GM18511 (cell line): ENCODE measurements at regions not wholly inside any gene's neighbourhood (a gene's known extent, or its start where the extent isn't known, plus 50 kb on each side); places are given as distances from the start of the nearest gene placed in this dataset.

ENCODE experiments used
- ATAC-seq: cut with Tn5 transposase; IDR thresholded peaks from one replicate; pipeline ENCODE4 v1.9.1; 2021; ENCODE audit warnings: mild to moderate bottlenecking, moderate library complexity; ENCODE audit not compliant: unreplicated experiment

- no peak for ATAC-seq
These were observed 358.1 kb upstream of the SYT4 start for GRCh38 chr18:43635397-43635796.

- ATAC-seq = no peak
These were observed 365.5 kb upstream of the SYT4 start for GRCh38 chr18:43642727-43643330.

DNA sequence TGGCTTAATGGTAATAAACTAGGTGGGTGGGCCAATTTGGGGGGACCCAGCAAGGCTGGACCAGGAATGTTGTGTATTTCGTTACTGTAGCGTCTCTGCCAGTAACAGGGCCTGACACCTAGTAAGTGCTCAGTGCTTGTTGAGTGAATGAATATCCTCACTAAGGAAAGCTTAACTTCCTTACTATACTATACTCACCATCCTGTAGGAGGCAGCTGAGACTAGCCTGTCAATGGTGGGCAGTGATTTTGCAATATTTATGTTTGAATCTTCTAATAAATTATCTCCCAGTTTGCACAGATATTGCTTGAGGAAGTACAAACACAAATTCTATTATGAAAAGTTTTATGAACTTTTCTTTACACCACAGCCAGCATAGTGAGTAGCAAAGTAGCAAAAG is 370.7 kb upstream of the SYT4 start:
- ATAC-seq = no peak

DNA sequence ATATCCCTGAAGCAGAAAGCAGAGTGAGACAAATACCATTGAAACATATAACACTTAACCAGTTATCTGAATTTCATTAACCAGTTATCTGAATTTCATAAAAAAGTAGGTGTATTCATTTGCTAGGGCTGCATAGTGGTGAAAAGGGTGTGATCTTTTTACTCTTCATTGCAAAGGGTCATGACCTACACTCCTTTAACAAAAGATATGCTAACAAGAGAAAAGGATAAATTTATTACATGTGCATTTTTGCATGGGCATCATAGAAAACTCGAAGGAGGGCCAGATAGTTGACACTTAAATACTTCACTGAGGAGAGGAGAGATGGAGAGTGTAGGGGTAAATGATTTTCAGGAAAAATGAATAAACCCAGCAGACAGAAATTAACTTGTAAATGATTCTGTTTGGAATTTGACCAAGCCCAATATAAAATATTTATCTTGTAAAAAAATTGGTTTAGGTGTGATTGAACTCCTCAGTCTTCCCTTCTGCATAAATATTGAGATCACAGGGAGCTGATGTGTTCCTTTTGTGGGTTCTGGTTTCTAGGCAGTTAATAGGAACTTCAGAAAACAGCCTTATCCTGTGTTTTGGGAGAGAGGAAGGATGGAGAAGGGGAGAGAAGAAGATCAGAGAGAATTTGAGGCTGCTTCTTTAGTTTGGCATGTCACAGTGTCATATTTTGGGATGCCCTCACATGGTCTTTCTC is 372.5 kb upstream of the SYT4 start:
- no peak for ATAC-seq

DNA sequence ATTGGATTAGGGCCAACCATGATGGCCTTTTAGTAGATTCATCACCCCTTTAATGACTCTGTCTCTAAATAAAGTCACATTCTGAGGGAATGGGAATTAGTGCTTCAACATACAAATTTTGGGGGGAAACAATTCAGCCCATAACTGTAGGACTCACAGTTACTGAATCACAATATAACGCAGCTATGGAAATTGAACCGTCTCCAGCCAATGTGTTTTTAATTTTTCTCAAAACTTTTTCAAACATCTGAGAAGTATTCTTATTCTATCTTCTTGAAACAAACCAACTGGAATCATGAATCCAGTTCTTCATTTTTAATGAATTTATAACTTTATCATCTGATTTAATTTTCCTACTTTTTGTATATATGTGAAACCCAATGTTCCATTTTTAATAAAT is 373.1 kb upstream of the SYT4 start:
- ATAC-seq = no peak

- ATAC-seq = no peak
These were observed 373.8 kb upstream of the SYT4 start for GRCh38 chr18:43651057-43651456.

DNA sequence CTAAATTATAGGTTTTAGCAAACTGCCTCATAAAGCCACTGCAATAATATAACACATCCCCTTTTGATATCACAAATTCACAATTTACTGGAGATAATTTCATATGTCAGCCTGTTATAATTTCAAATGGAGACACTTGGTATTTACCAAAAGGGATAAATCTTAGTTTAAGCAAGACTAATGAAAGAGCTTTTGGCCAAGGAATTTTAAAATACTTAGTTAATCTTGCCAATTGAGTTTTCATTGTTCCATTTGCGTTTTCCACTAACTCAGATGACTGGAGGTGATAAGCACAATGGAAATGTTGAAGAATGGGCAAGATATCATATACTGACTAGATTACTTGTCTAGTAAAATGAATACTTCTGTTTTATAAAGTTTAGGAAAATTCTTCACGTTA is 379.3 kb upstream of the SYT4 start:
- ATAC-seq = no peak

DNA sequence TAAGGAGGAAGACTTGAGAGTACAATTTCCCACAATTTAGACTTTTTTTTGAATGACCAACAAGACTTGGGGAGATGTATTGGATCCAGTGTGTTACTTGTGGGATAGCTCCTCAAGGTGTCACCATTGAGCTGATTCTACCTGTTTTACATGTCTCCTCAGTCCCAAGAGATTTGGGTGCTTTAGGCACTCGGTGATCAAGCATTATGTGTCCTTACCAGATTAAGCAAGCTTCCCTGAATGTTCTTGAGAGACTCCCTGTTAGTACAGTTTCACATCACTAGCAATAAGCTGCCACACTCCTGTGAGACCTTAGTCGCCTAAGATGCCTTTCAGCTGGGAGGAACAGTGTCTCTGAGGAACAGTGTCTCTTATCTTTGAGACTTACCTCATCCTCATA is 384.3 kb upstream of the SYT4 start:
- peak; percentile 70 for ATAC-seq

GRCh38 chr18:43662657-43663056 is 385.4 kb upstream of the SYT4 start:
- no peak for ATAC-seq

DNA sequence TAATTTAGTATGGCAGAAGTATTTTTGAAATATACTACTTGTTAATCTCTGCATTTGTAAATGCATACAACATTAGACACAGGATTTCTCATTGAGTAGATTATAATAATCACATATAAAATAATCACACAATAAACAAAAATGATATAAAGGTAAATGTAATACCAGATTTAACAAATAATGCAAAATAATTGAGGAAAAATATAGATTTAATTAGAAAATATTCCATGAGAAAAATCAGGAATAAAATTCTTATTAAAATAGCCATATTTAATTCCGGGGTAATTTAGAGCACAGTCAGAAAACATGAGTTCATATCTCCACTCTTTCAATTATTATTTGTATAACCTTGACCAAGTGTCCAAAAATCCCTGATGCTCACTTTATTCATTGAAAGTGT is 385.9 kb upstream of the SYT4 start:
- ATAC-seq = no peak

- ATAC-seq = no peak
These were observed 387.3 kb upstream of the SYT4 start for GRCh38 chr18:43664487-43665008.

GRCh38 chr18:43665105-43665788 is 388.0 kb upstream of the SYT4 start:
- no peak for ATAC-seq

DNA sequence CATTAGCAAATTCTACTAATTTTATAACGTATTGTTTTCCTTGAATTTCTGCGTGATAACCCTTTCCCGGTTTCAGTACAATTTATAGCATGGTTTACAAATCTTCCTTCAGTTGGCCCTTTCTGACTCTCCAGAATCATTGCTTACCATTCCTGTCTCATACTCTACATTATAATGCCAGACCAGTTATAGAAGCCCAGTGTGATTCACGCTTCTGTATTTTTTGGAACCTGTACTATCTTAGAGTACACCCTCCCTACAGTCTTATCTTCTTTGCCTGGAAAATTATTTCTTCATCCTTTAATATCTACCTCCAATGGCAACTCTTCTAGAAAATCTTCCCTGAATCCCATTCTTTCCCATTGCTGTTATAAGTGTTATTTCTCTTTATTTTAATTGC is 391.6 kb upstream of the SYT4 start:
- ATAC-seq = no peak

DNA sequence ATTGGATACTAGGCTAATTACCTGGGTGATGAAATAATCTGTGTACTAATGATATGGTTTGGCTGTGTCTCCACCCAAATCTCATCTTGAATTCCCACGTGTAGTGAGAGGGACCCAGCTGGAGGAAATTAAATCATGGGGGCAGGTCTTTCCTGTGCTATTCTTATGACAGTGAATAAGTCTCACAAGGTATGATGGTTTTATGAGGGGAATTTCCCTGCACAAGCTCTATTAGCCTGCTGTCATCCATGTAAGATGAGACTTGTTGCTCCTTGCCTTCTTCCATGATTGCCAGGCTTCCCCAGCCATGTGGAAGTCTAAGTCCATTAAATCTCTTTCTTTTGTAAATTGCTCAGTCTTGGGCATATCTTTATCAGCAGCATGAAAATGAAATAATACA is 394.1 kb upstream of the SYT4 start:
- no peak for ATAC-seq

DNA sequence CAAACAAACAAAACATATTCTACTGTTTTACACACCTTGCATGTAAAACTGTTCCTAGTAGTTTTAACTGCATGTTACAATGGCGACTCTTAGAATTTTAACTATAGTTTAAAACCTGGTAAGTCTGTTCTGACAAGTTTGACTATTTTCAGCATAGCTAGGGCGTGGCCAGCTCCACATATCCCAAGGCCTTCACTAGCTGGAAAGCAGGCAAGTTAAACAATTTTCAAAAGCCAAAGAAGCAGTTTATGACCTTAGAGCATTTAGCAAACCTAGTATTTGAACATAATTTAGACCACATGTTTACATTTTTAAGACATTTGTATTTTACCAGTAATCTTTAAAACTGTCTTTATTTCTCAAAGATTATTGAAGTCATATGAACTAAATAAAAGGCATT is 402.8 kb upstream of the SYT4 start:
- ATAC-seq = no peak

GRCh38 chr18:43681661-43682060 is 404.4 kb upstream of the SYT4 start:
- ATAC-seq = no peak

GRCh38 chr18:43682196-43682595 is 404.9 kb upstream of the SYT4 start:
- ATAC-seq = no peak

GRCh38 chr18:43686709-43687108 is 409.4 kb upstream of the SYT4 start:
- no peak for ATAC-seq

DNA sequence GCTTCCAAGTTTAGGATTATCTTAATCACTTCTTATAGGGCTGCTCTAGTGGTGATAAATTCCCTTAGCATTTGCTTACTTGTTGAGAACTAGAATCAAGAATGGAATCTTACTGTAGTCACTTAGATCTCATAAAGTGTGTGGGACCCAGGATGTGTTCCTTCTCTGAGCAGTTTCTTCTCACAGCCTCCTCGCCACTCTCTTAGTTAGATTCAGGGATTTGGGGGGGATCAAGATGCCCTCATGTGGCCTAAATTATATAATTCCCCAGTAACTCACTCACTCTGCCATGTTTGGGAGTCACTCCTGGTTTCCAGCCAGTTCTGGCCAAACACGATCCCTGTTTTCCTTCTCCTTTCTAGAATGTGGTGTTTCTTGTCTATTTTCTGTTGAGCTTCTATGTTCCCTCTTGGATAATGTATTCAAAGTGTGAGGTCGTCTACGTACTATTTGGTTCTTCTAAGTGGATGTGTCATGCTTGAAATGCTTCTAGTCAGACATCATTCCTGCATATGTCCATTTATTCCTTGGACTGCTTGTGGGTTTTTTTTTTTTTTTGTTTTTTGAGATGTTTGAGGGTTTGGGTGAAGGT is 414.9 kb upstream of the SYT4 start:
- no peak for ATAC-seq

- no peak for ATAC-seq
These were observed 425.1 kb upstream of the SYT4 start for GRCh38 chr18:43702399-43702798.

GRCh38 chr18:43703050-43703449 is 425.8 kb upstream of the SYT4 start:
- ATAC-seq = no peak

- ATAC-seq = no peak
These were observed 428.6 kb upstream of the SYT4 start for GRCh38 chr18:43705850-43706249.
